HG03520 (cell line): ENCODE measurements at regions not wholly inside any gene's neighbourhood (a gene's known extent, or its start where the extent isn't known, plus 50 kb on each side); places are given as distances from the start of the nearest gene placed in this dataset.
"Not testable (repeated sequence)": the region's sequence is repeated elsewhere in the genome, so short reads cannot be mapped to it uniquely, and the experiment has no call there.

Experiments
- ATAC-seq: cut with Tn5 transposase; IDR thresholded peaks from one replicate; pipeline ENCODE4 v1.9.1; 2021; ENCODE audit warnings: mild to moderate bottlenecking, moderate library complexity; ENCODE audit not compliant: unreplicated experiment

- ATAC-seq, result no peak
Measured at GRCh38 chr21:15275615-15276235, 210.9 kb upstream of the NRIP1 start.

DNA sequence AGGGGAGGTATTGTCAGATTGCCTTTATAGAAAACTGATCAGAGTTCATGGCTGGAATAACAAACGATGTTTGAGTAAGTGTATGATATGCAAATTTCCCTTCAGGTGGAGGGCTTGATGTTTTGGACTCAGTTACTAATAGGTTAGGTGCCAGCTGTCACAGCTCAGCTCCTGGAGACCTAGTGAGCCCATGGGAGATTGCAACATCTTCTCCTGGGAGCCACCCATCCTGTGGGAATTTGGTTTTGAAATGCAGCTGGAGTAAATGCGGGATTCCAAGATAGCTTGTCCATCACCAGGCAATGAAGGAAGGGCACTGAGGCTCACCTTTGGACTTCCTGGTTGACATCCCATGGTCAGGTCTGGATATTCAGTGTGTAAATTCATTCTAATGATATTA lies 211.4 kb upstream of the NRIP1 start:
- ATAC-seq, result no peak

- no peak for ATAC-seq
Measured at GRCh38 chr21:15277466-15277865, 212.7 kb upstream of the NRIP1 start.

GRCh38 chr21:15278279-15278678 lies 213.5 kb upstream of the NRIP1 start:
- ATAC-seq, result no peak

- no peak for ATAC-seq
Measured at GRCh38 chr21:15278851-15279250, 214.1 kb upstream of the NRIP1 start.

- no peak for ATAC-seq
Measured at GRCh38 chr21:15279482-15279881, 214.7 kb upstream of the NRIP1 start.

DNA sequence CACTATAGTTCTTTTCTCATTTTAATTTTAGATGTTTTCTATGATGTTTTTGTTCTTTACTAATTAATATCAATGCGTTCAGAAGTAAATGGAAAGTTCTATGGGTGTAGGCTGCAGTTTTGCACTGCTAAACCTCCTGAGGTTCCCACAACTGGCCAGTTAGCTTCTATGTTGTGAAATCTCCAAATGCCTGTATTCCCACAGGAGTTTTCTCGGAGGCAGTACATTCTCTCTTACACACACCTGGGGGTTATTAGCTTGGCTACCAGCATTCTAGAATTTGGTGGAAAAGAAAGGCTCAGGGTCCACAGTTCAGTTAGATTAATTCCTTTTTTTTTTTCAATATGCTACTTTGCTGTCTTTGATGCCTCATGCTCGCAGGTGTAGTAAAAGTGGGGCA lies 216.9 kb upstream of the NRIP1 start:
- ATAC-seq, result no peak

GRCh38 chr21:15282665-15283064 lies 217.9 kb upstream of the NRIP1 start:
- no peak for ATAC-seq

DNA sequence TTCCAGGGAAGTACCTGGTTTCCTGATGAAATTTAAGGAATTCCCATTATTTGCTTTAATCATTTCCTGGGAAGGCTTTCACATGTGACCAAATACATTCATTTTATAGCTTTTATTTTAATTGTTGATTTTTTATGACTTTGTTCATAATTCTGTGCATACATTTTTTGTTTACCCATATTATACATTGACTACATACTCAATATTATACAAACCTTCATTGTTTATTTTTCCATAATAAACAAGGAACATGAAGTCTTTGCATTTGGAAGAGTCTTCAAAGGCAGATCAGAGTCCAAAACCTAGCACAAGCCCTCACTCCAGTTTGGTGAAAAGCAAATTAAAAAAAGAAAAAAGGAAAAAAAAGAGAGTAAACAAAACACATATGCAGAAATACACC lies 218.3 kb upstream of the NRIP1 start:
- no peak for ATAC-seq

DNA sequence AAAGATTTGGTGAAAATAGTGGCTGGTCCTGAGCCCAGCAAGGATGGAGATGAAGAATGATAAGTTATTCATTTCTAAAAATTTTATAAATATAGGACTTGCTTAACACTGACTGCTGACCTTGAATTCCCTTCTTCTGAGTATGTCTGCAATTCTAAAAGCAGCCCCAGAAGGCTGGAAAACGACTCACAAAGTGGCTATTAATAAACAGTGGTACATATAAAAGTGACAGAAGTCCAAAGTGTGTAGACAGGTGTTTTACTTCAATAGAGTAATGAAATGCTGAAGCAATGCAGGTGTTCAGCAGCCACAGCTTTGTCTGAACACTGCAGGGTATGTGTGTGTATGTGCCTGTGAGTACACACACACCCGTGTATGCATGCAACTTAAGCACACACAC lies 219.0 kb upstream of the NRIP1 start:
- no peak for ATAC-seq

DNA sequence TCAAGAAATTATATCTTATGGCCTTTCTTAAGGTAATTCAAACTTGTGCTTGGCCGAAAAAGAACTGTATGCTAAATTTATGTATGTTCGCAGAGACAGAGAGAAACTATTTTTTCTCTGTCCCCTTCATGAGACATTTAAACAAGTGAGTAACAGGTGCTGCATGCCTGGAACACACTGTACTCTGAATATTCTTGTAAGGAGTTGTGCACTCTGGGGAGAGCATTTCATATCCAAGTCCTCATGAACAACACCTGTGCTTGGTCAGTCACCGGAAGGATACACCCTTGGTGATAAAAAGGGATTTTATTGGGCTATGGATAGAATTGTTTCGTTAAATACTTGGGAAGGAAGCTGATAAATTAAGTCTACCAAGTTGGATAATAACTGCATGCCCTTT lies 220.8 kb upstream of the NRIP1 start:
- ATAC-seq, result no peak

- no peak for ATAC-seq
Measured at GRCh38 chr21:15289246-15289645, 224.4 kb upstream of the NRIP1 start.

- ATAC-seq, result no peak
Measured at GRCh38 chr21:15289896-15290841, 225.4 kb upstream of the NRIP1 start.

DNA sequence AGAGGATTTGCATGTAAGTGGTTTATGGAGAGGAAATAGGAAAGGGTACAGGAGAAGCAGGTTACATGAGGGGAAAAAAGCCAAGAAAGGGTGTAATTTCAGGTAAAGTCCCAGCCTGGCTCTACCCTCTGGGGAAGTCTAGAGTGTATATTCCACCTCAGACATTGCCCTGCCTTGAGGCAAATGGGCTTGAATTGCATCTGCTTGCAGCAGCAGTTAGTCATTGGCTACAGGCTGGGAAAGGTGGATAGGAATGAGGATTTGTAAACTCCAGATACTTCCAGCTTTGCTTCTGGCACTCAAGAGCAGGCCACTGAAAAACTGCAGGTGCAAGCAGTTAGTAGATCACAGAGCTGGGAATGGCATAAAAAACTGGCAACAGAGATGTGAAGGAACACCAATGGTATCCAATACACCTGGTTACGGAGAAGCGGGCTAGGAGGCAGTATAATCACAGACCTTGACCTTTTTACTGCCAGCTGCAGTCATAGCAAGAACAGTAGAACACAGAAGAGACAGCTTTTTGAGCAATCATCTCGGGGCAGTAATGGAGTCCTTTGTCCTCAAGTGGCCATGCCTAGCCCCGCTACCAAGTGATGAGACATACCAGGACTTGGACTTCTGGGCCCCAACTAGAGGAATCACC lies 226.9 kb upstream of the NRIP1 start:
- no peak for ATAC-seq

- no peak for ATAC-seq
Measured at GRCh38 chr21:15293240-15293639, 228.4 kb upstream of the NRIP1 start.

- ATAC-seq, result no peak
Measured at GRCh38 chr21:15295875-15296274, 231.1 kb upstream of the NRIP1 start.

DNA sequence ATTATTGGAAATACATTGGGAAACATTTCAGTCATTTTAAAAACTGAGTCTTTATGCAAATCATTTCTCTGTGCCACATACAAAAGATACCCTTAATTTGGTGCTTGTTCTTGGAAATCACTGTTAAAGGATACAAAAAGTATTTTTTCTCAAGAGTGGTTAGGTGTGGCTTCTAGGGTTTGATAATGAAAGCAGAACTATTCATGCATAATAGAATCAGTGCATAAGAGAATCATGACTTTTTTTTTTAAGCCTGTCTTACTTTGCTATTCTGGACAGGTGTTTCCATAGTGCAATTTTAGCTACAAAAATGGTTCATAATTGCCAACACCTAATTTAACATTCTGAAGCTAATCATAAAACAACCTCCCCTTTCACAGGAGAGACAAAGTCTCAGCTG lies 233.0 kb upstream of the NRIP1 start:
- ATAC-seq, result no peak

- no peak for ATAC-seq
Measured at GRCh38 chr21:15298306-15298705, 233.5 kb upstream of the NRIP1 start.

GRCh38 chr21:15298755-15299154 lies 234.0 kb upstream of the NRIP1 start:
- ATAC-seq, result not testable (repeated sequence)

DNA sequence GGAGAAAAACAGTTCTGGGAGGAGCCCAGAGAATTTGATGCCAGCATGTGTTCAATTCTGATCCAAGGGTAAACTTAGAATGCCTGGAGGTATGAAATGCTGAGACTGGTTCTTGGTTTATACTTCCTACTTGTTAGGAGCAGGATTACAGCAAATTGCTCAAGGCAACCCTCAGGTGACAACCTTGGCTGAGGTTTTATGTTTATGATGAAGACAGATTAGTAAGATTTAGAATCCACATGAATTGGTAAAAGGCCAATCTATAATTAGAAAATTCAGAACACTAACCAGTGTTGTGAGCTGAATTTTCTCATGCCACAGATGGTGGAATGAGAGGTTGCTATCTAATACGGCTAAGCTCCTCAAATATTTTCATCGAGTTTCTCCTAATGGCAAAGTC lies 235.3 kb upstream of the NRIP1 start:
- ATAC-seq, result no peak

GRCh38 chr21:15301014-15301413 lies 236.2 kb upstream of the NRIP1 start:
- no peak for ATAC-seq

DNA sequence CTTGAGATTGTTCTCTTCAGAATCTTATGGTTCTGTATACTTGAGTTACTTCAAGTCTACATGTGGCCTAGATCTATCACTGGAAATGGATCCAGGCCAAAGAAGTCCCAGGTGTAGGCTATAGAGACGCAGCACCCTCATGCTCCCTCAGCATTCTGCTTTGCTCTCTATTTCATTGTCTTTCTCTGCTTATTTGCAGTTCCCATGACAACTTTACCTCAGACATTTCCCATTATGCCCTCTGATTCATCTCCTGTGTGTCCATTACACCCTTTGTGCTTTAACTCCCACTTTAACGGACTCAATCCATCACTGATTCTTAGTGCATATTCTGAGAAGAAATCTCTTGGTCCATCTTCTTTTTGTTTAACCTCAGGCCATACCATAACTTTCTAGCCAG lies 236.9 kb upstream of the NRIP1 start:
- no peak for ATAC-seq
